NCI-H2171 treated with DMSO at 0.1 percent for 48 hours (cell line): ENCODE measurements at regions not wholly inside any gene's neighbourhood (a gene's known extent, or its start where the extent isn't known, plus 50 kb on each side); places are given as distances from the start of the nearest gene placed in this dataset.
"Not testable (repeated sequence)": the region's sequence is repeated elsewhere in the genome, so short reads cannot be mapped to it uniquely, and the experiment has no call there.

Source experiments
- DNase-seq: peaks from one replicate; lab custom pipeline; 2025; lab: John Stamatoyannopoulos, UW

DNA sequence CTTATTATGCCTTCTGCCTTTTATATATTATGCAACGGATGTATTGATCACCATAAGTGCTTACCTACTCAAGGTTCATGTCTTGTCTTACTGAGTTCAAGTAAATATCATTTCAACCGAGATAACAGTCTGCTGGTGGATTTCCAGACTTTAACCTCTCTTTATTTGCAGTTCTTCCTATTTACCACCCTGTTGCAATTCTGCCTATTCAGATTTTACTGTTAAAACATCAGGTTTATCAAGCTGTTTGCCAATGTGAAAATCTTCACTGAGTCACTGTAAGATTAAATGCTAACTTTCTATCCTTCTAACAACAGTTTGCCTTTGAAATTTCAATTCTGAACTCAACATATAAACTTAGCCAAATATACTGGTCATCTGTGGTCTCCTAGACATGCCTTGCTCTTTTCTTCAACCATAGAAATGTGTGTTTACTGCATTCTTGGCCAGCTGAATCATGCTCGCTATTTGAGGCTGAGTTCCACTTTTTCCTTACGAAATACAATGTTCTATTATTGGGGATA lies 471.7 kb upstream of the RORB start:
- no peak for DNase-seq

DNA sequence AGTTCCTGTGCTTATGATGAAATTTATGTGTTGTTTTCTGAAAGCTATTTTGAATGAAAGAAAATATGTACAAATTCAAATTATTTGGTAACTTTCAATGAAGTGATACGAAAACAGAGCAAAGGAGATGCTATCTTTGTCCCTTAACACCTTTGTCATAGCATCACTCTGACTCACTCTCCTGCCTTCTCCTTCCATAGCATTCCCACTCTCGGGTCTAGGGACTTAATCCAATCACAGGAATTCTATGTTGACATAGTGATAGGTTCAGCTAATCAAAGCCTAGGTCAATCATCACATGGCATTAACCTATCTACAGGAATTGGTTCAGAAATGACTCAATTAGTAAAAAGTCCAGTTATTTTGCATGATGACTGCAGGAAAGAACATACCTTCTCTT lies 464.7 kb upstream of the RORB start:
- no peak for DNase-seq

DNA sequence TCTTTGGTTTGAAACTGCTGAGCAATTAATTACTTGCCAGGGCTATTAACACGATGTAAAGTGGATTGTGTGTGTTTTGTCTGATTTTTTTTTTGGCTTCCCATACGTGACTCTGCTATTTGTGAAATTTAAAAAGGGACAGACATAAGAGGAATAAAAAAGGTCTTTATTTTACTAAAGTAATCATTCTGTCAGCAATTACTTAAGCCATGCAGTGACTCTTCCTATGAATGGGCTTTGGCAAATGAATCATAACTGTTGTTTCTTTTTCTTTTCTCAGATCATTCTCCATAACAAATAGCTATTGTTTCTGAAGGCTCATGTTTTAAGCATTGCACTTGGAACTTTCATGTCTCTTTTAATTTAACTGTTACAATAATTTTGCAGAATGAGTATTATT lies 461.3 kb upstream of the RORB start:
- DNase-seq, result no peak

DNA sequence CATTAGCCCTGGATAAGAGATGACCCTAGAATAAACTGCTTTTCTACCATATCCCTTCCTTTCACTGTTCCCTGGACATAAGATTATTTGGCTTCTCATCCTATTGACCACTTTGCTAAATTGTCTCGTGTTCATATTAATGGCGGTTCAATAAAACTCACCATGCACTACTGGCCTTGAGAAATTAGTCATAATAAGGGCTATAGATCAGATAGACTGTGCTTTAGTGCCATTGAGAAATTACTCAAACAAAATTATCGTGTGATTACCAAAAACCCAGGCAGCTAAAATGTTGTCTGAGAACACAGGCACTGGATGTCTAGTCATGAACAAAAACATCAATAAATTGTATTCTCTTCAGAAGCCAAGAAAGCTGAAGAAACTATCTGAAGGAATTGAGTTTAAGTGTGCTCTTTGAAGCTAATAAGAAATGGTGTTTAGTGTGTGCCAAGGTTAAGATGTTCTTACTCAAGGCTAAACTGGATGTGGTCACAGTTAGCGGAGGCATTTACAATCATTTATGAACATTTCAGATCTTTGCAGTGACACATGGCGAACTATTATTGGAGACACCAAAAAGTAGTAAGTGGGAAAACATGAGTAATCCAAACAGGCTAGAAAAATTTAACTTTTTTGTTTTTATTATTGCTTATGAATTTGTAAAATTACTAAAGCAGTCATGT lies 460.4 kb upstream of the RORB start:
- no peak for DNase-seq

DNA sequence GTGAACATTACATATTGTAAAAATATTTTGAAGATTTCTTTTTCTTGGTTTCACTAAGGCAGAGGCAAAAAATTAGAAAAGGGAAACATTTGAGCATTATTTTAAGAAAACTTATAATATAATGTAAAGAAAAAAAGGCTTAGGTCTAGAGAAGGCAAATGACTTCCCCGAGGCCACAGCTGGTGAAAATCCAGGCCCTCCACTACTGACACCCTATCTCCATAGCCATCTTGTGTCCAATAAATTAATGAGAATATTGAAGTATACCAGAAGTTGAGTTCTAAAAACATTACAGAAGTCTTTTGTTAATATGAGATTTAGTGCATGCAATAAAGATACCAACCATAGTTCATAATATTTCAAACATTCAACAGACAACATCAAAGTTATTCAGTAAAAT lies 459.9 kb upstream of the RORB start:
- DNase-seq, result no peak

DNA sequence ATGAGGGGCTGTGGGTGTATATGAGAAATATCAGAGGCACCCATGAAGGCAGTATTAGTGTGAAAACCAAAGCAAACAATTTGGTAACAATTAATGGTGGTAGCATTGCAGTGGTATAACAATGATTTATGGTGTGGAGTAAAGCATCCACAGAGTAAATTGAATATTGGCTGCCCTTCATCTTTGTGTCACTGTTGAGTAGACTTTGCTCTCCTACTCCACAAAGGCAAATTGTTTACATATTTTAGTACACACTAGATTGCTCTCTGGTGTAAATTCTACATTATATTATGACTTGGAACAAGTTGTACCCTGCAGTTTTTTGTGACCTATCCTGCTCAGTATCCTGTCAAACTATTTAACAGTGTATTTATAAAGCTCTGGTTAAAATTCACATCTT lies 455.5 kb upstream of the RORB start:
- no peak for DNase-seq

DNA sequence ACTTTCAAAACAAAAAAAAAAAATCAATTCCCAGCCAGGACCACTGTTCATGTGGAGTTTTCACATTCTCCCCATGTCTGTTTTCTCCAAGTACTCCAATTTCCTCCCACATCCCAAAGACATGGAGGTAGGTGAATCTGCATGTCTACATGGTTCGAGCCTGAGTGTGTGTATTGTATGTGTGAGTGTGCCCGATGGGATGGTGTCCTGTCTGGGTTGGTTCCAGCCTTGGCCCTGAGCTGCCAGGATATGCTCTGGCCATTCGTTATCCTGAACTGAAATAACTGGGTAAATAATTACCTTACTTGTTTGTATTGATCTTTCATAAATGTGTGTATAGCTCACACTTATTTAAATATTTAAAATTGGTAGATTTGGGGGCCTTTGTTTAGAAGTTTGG lies 452.3 kb upstream of the RORB start:
- no peak for DNase-seq

DNA sequence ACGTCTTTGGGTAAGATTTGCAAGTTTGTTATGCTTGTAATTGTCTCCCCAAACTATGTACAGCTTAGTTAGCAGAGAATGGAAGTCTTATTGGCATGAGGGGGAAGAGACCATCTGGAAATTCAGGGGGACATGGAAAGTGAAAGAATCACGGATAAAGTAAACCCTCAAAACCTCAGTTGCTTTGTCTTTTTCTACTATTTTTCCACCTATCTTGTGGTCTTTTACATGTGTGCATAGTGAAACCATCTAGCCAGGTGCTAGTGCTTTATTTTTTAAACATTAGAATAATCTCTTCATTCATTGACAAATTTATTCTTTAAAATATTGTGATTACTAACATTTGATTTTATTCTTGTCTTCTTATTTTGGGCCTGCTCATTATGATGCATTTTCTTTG lies 441.1 kb upstream of the RORB start:
- DNase-seq, result no peak

DNA sequence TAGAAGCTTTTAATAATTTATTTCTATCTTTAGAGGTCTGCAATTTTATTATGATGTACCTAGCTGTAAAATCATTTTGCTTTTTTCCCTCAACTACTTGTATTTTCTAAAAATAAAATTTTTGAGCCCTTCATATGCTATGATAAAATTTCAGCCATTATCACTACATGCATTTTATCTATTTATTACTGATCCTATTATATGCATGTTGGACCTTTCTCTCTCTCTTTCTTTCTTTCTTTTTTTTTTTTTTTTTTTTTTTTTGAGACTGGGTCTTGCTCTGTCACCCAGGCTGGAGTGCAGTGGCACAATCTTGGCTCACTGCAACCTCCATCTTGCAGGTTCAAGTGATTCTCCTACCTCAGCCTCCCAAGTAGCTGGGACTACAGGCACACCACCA lies 440.1 kb upstream of the RORB start:
- DNase-seq, result not testable (repeated sequence)

DNA sequence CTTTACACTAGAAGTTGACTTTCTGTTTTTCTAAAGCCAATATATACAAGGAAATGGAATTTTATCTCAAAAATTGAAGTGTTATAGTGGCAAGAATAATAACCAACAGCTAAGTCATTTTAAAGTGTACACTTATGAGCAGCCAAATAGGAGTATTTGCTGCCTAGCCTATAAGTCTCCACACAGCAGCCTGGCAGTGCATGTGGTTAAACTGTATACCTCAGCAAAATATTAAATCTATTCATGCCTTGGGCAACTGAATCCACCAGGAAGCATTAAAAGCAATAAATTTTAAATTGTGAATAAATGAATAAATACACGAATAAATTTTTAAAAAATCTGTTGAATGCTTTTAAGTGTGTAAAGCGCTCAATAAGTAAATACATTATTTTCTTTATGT lies 432.4 kb upstream of the RORB start:
- DNase-seq, result no peak

DNA sequence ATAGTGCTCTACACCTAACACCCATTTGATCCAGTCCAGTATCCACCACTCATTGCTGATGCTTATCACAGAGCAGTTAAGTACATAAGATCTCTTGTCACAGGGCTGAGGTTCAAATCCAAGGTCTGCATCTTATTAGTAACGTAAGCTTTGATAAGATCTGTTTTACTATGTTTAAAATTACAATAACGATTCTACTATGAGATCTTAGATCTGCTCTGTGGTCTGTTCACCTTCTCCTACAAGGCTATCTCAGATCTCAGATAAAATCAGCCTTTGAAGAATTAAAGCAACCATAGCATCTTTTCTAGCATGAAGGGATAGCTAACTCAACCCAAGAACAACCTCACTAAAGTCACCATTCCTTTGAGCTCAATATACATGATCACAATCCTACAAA lies 431.0 kb upstream of the RORB start:
- no peak for DNase-seq

DNA sequence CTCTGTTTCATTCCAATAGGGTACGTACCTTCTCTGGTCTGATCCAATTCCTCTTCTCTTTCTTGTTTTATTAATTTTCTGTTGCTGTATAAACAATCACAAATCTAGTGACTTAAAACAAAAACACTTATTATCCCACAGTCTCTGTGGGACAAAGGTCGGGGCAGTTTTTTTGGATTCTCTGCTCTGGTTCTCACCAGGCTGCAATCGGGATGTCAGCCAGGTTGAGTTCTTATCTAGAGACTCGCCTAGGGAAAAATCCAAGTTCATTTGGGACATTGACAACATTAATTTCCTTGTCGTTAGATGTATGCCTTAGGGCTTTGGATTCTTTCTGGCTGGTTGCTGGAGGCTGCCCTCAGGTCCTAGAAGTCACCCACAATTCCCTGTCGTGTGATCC lies 430.5 kb upstream of the RORB start:
- DNase-seq, result no peak

DNA sequence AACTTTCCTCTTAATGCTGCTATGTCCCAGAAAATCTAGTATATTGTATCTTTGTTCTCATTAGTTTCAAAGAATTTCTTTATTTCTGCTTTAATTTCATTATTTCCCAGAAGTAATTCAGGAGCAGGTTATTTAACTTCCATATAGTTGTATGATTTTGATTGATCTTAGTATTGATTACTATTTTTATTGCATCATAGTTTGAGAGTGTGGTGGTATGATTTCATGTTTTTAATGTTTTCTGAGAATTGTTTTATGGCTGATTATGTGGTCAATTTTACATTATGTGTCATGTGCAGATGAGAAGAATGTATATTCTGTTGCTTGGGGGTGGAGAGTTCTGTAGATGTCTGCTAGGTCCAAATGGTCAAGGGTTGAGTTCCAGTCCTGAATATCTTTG lies 425.6 kb upstream of the RORB start:
- no peak for DNase-seq

DNA sequence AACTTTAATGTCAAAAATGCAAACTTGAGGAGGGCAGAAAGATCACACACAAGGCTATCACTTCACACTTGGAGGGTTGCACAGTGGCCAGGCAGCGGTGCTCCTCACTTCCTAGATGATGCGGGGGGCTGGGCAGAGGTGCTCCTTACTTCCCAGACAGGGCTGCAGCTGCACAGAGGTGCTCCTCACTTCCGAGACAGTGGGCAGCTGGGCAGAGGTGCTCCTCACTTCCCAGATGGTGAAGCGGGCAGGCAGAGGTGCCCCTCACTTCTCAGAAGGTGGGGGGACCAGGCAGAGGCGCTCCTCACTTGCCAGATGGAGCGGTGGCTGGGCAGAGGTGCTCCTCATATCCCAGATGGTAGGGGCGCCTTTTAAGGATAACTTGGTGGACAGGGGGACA lies 423.2 kb upstream of the RORB start:
- DNase-seq, result no peak

DNA sequence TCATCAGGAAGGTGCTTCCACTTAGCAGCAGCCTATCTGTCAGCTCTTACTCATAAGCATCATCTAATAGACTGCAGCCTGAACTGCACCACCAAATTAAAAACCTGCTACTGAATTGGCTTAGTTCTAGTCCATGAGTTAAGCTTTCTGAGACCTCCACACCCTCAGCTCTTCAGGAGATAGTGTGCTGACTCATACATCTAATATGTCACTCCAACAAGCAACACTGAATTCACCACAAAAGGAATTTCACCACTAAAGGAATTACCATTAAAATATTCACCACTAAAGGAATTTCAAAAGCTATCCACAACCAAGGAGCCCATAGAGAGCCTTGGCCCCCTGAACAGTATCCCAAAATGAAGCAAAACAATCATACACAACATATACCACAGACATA lies 418.5 kb upstream of the RORB start:
- DNase-seq, result no peak

DNA sequence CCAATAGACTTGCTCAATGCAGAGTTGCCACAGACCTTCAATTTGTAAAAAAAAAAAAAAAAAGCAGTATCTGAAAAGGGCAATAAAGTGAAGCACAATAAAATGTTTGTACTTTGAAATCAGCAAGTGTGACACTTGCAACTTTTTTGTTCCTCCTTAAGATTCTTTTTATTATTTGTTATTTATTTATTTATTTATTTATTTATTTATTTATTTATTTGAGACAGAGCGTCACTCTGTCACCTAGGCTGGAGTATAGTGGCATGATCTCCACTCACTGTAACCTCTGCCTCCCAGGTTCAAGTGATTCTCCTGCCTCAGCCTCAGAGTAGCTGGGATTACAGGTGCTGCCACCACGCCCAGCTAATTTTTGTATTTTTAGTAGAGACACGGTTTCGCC lies 416.5 kb upstream of the RORB start:
- not testable (repeated sequence) for DNase-seq

DNA sequence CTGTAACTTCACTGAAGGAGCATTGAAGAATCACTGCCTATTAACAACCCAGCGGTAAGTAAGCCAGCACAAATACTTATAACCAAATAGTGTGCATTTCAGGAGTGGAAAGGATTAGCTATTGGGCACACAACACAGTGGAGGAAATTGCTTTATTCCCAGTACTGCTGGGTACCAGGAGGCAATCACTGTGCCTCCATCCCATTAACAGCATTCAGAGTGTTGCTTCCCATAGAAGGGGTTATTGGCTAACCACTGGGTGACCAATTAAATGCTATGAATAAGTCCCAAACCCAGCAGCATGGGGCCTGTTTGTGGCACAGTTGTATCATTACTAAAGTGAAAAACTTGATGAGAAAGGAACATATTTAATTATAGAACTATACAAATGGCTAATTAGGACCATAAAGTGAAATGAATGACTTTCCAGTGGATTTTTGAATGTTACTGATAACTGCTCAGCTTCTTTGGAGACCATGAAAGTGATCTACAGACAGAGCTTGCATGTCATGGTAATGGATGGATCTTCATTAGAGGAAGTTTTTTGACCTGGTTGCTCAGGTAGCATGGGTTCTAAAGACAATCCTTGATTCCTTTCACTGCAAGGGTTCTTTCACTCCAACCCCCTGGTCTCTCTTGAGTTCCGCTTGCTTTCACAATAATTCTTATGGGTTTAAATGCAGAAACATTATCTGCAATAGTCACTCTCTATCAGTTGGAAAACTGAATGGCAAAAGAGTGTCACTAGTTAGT lies 413.3 kb upstream of the RORB start:
- DNase-seq, result no peak

DNA sequence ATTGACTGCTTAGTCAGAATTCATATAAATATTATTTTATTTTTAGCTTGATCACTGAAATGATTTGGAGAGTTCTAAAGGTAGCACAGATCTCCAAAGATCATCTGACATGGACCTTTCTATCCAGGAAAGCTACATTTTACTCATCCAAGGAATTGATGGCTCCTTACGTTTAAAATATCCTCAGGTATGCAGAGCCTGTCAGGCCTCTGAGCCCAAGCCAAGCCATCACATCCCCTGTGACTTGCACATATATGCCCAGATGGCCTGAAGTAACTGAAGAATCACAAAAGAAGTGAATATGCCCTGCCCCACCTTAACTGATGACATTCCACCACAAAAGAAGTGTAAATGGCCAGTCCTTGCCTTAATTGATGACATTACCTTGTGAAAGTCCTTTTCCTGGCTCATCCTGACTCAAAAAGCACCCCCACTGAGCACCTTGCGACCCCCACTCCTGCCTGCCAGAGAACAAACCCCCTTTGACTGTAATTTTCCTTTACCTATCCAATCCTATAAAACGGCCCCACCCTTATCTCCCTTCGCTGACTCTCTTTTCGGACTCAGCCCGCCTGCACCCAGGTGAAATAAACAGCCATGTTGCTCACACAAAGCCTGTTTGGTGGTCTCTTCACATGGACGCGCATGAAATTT lies 411.6 kb upstream of the RORB start:
- not testable (repeated sequence) for DNase-seq

DNA sequence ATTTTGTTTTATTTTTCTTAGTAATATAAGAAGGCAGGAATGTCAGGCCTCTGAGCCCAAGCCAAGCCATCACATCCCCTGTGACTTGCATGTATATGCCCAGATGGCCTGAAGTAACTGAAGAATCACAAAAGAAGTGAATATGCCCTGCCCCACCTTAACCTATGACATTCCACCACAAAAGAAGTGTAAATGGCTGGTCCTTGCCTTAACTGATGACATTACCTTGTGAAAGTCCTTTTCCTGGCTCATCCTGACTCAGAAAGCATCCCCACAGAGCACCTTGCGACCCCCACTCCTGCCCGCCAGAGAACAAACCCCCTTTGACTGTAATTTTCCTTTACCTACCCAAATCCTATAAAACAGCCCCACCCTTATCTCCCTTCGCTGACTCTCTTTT lies 406.2 kb upstream of the RORB start:
- DNase-seq, result not testable (repeated sequence)

DNA sequence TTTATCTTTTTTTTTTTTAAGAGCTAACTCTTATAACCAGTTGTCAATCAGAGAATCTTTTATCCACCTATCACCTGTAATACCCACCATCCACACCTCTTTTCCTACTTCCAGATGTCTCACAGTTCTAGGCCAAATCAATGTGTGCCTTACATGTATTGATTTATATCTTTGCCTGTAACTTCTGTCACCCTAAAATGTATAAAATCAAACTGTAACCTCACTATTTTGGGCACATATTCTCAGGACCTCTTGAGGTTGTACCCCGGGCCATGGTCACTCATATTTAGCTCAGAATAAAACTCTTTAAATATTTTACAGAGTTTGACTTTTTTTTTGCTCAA lies 404.7 kb upstream of the RORB start:
- no peak for DNase-seq

DNA sequence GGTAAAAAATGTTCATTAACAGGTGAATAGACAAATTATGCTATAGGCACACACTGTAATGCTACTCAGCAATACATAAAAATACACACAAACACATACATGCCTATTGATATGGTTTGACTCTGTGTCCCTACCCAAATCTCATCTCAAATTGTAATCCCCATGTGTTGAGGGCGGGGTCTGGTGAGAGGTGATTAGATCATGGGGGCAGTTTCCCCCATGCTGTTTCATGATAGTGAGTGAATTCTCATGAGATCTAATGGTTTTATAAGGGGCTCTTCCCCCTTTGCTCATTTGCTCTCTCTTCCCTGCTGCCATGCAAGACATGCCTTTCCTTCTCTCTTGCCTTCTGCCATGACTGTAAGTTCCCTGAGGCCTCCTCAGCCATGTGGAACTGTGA lies 403.1 kb upstream of the RORB start:
- not testable (repeated sequence) for DNase-seq

DNA sequence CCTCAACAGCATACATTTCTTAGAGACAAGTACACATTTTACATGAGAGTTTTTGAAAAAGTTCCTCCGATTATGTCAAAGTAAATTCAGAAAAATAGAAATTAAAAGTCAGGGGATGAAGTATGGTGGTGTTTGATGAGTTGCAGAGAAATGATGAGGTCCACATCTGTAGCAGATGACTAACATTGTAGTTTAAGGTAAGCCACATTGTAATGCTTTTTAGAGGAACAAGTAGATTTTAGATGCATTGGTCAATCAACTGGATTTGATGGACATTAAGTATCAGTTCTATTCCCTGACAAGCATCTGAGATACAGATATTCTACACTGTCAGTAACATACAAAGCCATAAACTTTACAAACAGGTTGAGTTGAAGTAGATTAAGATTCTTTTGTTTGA lies 402.4 kb upstream of the RORB start:
- DNase-seq, result no peak

DNA sequence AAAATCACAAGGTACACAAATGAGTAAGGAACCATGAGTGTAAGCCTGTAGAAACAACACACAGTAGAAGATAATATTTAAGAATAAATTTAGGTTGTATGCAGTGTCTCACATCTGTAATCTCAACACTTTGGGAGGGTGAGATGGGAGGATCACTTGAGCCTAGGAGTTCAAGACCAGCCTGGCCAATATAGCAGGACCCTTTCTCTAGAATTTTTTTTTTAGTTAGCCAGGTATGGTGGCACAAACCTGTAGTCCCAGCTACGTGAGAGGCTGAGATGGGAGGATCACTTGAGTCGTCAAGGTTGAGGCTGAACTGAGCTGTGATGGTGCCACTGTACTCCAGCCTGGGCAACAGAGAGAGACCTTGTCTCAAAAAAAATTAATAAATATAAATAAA lies 401.2 kb upstream of the RORB start:
- DNase-seq, result no peak
